Right hindlimb (tissue), 1 donor: ENCODE measurements at regions not wholly inside any gene's neighbourhood (a gene's known extent, or its start where the extent isn't known, plus 50 kb on each side); places are given as distances from the start of the nearest gene placed in this dataset.
"Not testable (repeated sequence)": the region's sequence is repeated elsewhere in the genome, so short reads cannot be mapped to it uniquely, and the experiment has no call there.

Source experiments
- DNase-seq: peaks from one replicate; pipeline ENCODE4 v3.0.0-alpha.2; 2018

DNA sequence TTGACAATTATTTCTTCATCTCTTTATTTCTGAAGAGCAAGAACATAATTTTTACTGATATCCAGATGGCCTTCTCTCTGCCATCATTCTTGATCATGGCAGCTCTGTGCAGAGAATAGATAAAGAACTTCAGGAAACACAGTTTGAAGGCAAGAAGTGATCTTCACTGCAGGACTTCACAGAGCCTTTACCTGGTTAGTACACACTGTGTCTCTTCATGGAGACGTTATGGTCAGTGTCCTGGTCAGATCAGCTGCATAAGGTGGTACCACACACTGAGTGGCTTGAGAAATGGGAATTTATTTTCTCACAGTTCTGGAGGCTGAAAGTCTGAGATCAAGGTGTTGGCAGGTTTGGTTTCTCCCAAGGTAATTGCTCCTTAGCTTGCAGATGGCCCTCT lies 129.5 kb downstream of the UTP18 start:
- no peak for DNase-seq

DNA sequence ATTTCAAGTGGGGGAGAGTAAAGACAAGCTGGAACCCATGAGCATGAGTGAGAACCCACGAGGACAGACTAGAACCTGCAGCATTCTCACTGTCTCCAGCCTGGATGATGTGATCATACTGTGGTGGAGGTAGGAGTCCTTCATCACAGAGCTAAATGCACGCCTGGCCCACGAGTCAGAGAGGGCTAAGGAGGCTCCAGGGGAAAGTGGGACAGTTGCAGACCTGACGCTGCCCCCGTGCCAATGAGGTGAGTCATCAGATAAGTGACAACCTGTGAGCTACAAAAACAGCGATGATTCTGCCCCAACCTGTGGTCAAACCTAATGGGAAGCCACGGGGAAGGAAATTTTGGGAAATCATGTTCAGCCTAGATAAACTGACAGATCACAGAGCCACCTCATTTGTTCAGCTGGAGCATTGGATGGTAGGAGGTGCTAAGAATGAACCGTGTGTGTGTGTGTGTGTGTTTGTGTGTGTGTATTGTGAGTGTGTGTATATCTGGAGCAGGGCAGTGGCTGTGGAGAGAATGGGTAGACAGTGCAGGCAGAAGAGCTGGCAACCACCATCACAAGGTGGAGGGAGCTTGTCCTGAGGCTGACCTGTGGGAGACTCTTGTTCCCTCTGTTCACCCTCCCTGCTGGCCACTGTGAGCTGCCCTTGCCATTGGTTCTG lies 131.8 kb downstream of the UTP18 start:
- DNase-seq = no peak

- no peak for DNase-seq
Measured at GRCh38 chr17:51395621-51396020, 135.3 kb downstream of the UTP18 start.

DNA sequence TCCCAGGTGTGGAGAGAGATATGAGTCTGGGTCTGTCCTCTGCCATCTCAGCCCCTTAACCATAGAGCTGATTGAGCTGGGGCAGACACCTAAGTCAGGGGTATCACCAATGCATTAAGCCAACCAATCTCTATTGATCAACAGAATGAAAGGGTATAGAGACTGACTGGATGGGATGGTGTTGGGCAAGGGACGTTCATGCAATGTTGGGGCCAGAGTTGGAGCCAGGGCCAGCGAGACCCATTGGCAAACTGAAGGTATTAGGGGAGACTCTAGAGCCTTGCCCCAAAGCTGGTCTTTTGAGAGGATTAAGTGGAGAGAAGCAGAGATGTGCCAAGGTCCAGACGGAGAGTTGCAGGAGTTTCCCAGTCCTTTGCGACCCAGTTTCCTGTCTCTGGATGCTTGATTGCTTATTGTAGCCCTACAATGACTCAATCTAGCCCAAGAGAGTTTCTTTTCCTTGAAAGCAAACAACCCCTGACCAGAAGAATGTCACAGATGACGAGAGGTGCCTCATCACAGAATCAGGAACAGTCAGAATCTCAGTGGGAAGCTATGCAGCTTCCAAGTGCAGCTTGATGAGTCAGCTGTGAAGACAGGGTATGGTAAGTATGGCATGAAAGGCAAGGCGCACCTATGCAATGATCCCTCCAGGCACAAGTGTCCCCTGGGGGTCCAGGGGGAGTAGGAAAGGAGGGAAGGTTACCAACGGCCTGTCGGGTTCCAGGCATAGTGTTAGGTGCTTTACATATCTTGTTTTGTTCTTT lies 137.2 kb downstream of the UTP18 start:
- no peak for DNase-seq

DNA sequence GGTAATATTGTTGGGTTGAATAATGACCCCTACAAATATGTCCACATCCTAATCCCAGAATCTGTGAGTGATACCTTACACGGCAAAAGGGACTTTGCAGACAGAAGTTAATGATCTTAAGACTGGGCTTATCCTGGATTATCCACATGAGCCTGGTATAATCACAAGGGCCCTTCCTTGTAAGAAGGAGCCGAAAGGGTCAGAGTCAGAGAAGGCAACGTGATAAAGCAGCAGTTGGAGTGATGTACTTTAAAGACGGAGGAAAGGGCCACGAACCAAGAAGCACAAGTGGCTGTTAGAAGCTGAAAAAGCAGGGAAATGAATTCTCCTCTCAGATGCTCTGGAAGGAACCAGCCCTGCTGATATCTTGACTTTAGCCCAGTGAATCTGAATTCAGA lies 137.8 kb downstream of the UTP18 start:
- no peak for DNase-seq

DNA sequence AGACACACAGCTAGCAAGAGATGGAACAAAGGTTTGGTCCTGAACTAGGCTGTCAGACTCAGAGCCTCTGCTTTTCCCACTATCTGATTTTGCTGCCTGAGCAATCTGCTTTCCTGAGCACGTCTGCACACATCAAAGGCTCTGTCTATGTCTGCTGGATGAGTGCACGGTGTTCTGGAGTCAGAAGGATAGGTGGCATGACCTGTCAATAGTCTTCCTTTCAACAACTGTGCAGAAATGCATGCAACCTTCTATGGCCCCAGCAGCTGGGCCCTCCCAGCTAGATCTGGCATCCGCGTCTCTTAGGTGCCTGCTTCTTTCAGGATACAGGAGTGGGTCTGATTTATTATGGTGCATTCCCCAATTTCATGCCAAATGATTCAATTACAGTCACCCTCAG lies 138.3 kb downstream of the UTP18 start:
- no peak for DNase-seq

- DNase-seq = no peak
Measured at GRCh38 chr17:51401279-51401678, 140.9 kb downstream of the UTP18 start.

DNA sequence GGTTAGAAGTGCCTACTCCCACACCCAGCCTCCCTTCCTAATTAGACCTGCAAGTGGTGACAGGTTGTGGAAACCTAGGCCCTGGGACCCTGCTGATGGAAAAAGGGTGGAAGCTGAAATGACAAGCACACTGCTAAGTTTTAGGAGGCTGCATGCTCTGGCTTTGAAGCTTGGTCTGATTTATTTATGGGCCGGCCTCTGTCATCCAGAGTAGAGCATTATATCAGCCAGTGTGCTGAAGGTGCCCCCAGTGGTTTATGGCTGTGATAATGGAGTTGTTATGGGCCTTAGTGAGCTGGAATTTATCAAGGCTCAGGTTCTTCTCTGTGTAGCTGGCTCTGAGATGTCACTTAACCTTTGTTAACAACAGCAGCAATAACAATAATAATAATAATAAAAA lies 142.6 kb downstream of the UTP18 start:
- DNase-seq = no peak

GRCh38 chr17:51407576-51407975 lies 147.2 kb downstream of the UTP18 start:
- no peak for DNase-seq

GRCh38 chr17:51419476-51419875 lies 159.1 kb downstream of the UTP18 start:
- DNase-seq = no peak

DNA sequence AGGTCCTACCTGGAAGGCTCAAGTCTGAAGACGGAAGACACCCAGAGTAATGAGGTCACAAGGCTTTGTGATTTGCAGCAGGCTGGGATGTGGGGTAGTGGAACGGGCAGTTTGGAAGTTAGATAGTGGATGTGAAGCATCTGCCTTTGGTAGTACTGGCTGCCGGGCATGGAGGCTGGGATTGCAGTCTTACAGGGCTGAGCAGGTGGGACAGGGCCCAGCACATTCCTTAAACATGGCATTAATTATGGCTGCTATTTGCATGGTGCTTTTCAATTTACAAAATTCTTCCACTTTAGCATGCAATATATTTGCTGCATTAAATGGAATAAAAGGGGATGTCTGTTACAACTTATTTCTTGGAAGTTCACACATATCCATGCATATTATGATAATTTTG lies 161.2 kb downstream of the UTP18 start:
- no peak for DNase-seq

DNA sequence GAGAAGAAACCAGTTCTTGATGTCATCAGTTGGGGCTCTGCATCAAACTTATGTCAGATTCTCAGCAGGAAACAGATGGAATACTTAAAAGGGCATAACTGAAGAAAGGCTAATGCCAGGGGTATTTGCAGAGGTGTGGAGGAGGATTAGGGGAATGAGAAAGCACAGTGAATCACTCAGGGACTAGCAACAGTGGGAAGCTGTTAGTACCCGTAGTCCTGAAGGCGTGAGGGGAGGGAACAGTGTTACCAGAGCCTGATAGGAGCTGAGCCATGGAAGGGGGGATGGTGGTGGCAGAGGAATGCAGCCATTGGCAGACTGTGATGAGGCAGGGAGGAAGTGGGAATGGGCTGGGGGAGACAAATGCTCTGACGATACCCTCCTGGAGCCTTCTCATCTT lies 162.3 kb downstream of the UTP18 start:
- DNase-seq = no peak

DNA sequence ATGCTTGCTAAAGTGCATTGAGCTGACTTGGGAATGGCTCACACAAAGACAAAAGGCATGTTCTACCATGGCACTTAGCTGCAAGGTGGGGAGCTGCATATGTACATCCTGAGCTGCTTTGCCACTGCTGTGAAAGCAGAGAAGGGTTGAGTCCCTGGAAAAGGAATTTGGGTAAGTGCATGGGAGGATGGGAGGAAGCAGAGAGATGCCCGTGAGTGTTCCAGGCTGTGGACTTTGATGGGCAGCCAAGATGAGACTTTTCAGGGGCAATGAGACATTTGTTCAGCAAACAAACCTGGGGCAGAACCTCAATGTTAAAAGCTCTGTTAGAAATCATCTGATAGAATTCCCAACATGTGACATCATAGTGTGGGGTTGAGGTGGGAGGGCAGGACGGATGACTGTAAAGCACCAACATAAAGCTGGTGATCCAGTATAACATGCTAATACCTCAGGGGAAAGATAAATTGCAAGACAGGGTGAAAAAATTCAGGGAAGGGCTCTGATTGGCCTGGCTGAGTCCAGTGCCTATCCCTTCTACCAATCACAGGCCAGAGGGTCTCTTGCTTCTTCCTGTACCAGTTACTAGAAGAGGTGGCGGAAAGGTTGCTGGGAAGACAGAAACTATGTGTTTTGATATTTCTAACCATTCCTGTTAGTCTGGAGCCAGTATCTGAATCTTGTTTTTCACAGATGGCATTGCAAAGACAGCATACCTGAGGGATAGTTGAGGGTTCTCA lies 163.2 kb downstream of the UTP18 start:
- no peak for DNase-seq

DNA sequence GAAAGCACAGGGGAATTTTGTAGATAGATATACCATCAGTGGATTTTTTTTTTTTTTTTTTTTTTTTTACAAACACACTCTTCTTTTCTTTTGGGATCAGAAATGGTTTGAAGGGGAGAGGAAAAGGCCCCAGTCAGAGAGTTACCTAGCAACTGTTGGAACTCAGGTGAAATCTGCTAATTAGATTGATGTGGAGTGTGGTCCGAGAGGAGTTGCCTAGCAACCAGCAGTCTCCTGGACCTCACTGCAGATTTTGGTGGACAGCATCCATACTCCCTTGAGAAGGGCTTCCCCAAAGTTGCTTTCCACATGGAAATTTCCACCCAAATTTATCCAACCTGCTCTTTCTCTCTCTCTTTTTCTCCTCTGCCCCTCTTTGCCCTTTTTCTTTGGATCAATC lies 165.4 kb downstream of the UTP18 start:
- no peak for DNase-seq

DNA sequence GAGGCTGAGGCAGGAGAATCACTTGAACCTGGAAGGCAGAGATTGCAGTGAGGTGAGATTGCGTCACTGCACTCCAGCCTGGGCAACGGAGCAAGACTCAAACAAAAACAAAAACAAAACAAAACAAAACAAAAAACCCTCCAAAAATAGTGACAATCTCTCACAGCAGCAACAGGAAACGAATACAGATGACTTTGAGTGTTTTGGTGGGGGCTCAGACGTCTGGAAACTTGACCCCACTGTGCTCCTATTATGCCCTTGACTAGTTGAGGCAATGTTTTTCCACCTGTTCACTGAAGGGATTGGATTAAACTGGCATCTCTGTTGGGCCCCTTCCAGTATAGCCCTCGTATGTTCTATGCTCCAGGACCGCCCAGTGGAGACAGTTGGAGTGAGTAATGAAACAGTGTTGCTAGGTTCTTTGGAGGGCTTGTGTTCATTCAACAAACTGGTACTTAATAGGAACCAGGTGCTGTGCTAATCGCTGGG lies 167.0 kb downstream of the UTP18 start:
- no peak for DNase-seq

GRCh38 chr17:51427856-51428255 lies 167.5 kb downstream of the UTP18 start:
- DNase-seq = peak; percentile 25

- no peak for DNase-seq
Measured at GRCh38 chr17:51428668-51429495, 168.5 kb downstream of the UTP18 start.

DNA sequence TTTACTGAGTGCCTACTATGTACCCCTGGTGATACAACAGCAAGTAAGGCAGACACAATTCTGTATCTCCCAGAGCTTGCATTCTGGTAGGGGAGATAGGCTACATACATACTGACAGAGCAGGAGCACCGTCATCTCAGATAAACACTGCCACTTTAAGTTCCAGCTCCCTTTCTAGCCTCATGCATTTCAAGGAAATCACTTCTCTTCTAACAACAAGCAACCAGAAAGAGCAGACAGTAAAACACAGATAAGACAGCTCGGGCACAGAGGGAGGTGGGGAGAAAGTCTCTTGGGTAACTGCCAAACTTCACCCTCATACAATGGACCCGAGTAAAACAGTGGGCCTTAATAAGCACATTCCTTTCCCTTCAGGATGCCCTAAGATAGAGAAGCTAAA lies 169.6 kb downstream of the UTP18 start:
- not testable (repeated sequence) for DNase-seq

DNA sequence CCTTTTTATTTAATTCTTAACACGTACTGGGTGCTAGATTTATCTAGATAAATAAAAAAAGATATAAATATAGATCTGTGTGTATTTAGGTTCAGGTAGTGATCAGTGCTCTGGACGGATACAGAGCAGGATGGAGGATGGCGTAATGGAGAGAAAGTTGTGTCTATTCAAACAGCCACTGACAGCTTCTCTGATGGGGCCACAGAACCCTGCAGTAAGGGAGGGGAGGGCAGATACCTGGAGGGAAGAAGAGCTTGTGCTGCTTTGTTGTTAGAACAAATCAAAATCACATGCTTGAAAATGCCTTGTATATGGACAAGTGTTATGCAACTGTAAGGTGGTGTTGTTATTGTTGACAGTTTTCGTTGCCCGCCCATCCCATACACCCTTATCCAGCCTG lies 170.2 kb downstream of the UTP18 start:
- DNase-seq = no peak

GRCh38 chr17:51434434-51435170 lies 174.3 kb downstream of the UTP18 start:
- DNase-seq = no peak

DNA sequence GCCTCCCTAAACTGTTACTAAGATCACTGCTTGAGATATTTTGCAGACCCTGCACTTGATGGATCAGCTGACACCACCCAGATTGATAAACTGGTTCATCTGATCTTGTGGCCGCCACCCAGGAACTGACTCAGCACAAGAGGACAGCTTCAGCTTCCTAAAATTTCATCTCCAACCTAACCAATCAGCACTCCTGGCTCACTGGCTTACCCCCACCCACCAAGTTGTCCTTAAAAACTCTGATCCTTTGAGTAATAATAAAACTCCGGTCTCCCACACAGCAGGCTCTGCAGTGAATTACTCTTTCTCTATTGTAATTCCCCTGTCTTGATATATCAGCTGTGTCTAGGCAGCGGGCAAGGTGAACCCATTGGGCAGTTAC lies 174.8 kb downstream of the UTP18 start:
- DNase-seq = no peak

- DNase-seq = peak; percentile 39
Measured at GRCh38 chr17:51435641-51436091, 175.3 kb downstream of the UTP18 start.
